Progenitor cell of endocrine pancreas (in vitro differentiated cells): ENCODE measurements at regions not wholly inside any gene's neighbourhood (a gene's known extent, or its start where the extent isn't known, plus 50 kb on each side); places are given as distances from the start of the nearest gene placed in this dataset.

Experiments used
- DNase-seq: peaks from one replicate; pipeline ENCODE4 v3.0.0; 2021; ENCODE audit warnings: low spot score; ENCODE audit not compliant: unreplicated experiment
- H3K27ac Mint-ChIP-seq: 2 replicates; pipeline ENCODE4 v1.8.0; 2021; ENCODE audit warnings: mild to moderate bottlenecking, moderate library complexity, mixed read lengths
- H3K27me3 Mint-ChIP-seq: 2 replicates; pipeline ENCODE4 v1.8.0; 2021; ENCODE audit warnings: mixed read lengths
- H3K36me3 Mint-ChIP-seq: 2 replicates; pipeline ENCODE4 v1.8.0; 2022; ENCODE audit warnings: mixed read lengths; ENCODE audit not compliant: insufficient read depth
- H3K4me1 Mint-ChIP-seq: 2 replicates; pipeline ENCODE4 v1.8.0; 2021; ENCODE audit warnings: low read depth, mixed read lengths
- H3K4me3 Mint-ChIP-seq: 2 replicates; pipeline ENCODE4 v1.8.0; 2021; ENCODE audit warnings: low read depth, mild to moderate bottlenecking, moderate library complexity, mixed read lengths
- H3K9me3 Mint-ChIP-seq: 2 replicates; pipeline ENCODE4 v1.8.0; 2021; ENCODE audit warnings: low read depth, mixed read lengths
- CTCF ChIP-seq: fragments of 200-600 bp; sonication (generic); IDR thresholded peaks from one replicate; pipeline ENCODE4 v1.5.0; 2021; ENCODE audit warnings: antibody characterized with exemption, mild to moderate bottlenecking; ENCODE audit not compliant: unreplicated experiment

GRCh38 chr6:122187186-122187585 lies 212.3 kb upstream of the HSF2 start:
- Mint-ChIP-seq H3K27ac (no peak overlapping the region), H3K4me1 (peaks cover 2% of the 10 kb centered on the region), H3K27me3 (no peaks in the 10 kb centered on the region), H3K4me3 (no peak overlapping the region), H3K9me3 (no peaks in the 10 kb centered on the region), H3K36me3 (no peaks in the 10 kb centered on the region)
- TF ChIP-seq CTCF = no peak
- DNase-seq = no peak

GRCh38 chr6:122198922-122199321 lies 200.5 kb upstream of the HSF2 start:
- Mint-ChIP-seq H3K9me3 (no peaks in the 10 kb centered on the region), H3K4me1 (no peaks in the 10 kb centered on the region), H3K4me3 (no peak overlapping the region), H3K27ac (no peak overlapping the region), H3K27me3 (no peaks in the 10 kb centered on the region), H3K36me3 (no peaks in the 10 kb centered on the region)
- no peak for DNase-seq
- TF ChIP-seq CTCF = no peak

- Mint-ChIP-seq H3K27me3 (no peaks in the 10 kb centered on the region), H3K36me3 (no peaks in the 10 kb centered on the region), H3K27ac (no peak overlapping the region), H3K4me1 (no peaks in the 10 kb centered on the region), H3K9me3 (peaks cover 4% of the 10 kb centered on the region), H3K4me3 (no peak overlapping the region)
- no peak for DNase-seq
- TF ChIP-seq CTCF = no peak
Measured at GRCh38 chr6:122200440-122200839, 199.0 kb upstream of the HSF2 start.

- TF ChIP-seq CTCF = no peak
- no peaks in the 10 kb centered on the region for H3K36me3 Mint-ChIP-seq
Measured at GRCh38 chr6:122202576-122203137, 196.8 kb upstream of the HSF2 start.

GRCh38 chr6:122207061-122207460 lies 192.4 kb upstream of the HSF2 start:
- no peak for DNase-seq
- Mint-ChIP-seq H3K4me3 (no peak overlapping the region), H3K27ac (no peak overlapping the region), H3K27me3 (no peaks in the 10 kb centered on the region), H3K9me3 (peaks cover 4% of the 10 kb centered on the region), H3K4me1 (no peaks in the 10 kb centered on the region), H3K36me3 (no peaks in the 10 kb centered on the region)
- no peak for TF ChIP-seq CTCF

More at GRCh38 chr6:122202576-122203137, 196.8 kb upstream of the HSF2 start:
- Mint-ChIP-seq H3K27ac (no peak overlapping the region), H3K27me3 (no peaks in the 10 kb centered on the region), H3K9me3 (peaks cover 4% of the 10 kb centered on the region), H3K4me3 (no peak overlapping the region), H3K4me1 (no peaks in the 10 kb centered on the region)
- DNase-seq = no peak
